HG02981 (cell line): ENCODE measurements at regions not wholly inside any gene's neighbourhood (a gene's known extent, or its start where the extent isn't known, plus 50 kb on each side); places are given as distances from the start of the nearest gene placed in this dataset.

Experiments
- ATAC-seq: cut with Tn5 transposase; IDR thresholded peaks from one replicate; pipeline ENCODE4 v1.9.1; 2021; ENCODE audit warnings: mild to moderate bottlenecking, moderate library complexity; ENCODE audit not compliant: unreplicated experiment

DNA sequence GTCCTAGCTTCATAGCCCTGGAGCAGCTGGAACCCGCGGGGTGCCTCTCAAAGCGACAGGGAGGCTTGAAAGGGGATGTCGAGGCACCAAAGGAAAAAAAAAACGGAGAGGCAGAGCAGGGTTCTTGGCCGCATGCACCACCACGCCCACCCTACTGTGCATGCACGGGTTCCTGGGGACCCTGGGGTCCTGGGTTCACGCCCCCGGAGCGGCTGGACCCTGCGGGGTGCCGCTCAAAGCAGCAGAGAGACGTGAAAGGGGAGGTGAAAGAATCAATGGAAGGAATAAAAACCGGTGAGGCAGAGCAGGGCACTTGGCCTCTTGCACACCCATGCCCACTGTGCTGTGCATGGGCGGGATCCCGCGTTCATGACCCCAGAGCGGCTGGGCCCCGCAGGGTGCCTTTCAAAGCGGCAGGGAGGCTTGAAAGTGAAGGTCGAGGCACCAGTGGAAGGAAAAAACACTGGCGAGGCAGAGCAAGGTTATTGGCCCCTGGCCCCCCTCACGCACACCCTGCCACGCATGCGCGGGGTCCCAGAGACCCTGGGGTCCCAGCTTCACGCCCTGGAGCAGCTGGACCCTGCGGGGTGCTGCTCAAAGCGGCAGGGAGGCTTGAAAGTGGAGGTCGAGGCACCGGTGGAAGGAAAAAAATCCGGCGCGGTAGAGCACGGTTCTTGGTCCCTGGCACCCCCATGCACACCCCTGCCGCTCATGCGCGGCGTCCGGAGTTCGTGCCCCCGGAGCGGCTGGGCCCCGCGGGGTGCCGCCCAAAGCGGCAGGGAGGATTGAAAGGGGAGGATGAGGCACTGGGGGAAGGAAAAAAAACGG, 318.5 kb downstream of the ALG10 start:
- no peak for ATAC-seq

DNA sequence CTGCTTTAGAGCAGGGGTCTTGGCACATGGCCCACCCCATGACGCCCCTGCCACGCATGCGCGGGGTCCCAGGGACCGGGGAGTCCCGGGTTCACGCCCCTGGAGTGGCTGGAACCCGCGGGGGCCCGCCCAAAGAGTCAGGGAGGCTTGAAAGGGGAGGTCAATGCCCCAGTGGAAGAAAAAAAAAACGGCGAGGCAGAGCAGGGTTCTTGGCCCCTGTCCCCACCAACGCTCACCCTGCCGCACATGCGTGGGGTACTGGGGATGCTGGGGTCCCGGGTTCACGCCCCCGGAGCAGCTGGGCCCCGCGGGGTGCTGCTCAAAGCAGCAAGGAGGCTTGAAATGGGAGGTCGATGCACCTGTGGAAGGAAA, 319.1 kb downstream of the ALG10 start:
- ATAC-seq: no peak

DNA sequence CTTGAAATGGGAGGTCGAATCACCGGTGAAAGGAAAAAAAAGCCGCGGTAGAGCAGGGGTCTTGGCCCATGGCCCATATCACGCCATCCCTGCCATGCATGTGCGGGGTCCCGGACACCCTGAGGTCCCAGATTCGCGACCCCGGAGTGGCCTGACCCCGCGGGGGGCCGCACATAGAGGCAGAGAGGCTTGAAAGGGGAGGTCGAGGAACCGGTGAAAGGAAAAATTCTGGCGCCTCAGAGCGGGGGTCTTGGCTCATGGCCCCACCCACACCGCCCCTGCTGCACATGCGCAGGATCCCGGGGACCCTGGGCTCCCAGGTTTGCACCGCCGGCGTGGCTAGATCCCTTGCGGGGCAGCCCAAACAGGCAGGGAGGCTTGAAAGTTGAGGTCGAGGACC, 319.8 kb downstream of the ALG10 start:
- no peak for ATAC-seq

DNA sequence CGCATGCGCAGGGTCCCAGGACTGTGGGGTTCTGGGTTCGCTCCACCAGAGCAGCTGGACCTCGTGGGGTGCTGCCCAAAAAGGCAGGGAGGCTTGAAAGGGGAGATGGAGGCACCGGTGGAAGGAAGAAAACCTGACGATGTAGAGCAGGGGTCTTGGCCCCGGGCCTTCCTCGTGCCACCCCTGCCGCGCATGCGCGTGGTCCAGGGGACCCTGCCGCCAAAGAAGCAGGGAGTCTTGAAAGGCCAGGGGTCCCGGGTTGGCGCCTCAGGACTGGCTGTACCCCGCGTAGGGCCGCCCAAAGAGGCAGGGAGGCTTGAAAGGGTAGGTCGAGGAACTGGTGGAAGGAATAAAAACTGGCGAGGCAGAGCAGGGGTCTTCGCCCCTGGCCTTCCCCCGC, 321.0 kb downstream of the ALG10 start:
- ATAC-seq: no peak

DNA sequence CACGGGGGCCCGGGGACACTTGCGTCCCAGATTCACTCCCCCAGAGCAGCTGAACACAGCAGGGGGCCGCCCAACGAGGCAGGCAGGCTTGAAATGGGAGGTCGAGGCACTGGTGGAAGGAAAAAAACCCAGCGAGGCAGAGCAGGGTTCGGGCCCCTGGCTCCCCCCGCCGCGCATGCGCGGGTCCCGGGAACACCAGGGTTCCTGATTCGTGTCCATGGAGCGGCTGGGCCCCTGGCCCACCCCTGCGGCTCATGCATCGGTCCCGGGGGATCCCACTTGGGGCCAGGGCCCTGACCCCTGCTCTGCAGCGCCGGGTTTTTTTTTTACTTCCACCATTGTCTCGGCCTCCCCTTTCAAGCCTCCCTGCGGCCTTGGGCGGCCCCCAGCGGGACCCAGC, 321.5 kb downstream of the ALG10 start:
- no peak for ATAC-seq

DNA sequence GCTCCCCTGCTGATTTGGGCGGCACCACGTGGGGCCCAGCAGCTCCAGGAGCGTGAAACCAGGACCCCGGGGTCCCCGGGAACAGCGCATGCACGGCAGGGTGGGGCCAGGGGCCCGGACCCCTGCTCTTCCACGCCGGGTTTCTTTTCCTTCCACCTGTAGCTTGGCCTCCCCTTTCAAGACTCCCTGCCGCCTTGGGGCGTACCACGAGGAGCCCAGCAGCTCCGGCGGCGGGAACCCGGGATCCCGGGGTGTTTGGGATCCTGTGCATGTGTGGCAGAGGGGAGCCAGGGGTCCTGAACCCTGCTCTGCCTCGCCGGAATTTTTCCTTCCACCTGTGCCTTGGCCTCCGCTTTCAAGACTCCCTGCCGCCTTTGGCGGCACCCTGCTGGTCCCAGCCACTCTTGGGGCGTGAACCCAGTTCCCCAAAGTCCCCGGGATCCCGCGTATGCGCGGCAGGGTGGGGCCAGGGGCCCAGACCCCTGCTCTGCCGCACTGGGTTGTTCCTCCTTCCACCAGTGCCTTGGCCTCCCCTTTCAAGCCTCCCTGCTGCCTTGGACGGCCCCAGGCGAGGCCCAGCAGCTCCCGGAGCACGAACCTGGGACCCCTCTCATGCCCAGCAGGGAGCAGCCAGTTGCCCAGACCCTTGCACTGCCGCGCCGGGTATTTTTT, 322.7 kb downstream of the ALG10 start:
- no peak for ATAC-seq

DNA sequence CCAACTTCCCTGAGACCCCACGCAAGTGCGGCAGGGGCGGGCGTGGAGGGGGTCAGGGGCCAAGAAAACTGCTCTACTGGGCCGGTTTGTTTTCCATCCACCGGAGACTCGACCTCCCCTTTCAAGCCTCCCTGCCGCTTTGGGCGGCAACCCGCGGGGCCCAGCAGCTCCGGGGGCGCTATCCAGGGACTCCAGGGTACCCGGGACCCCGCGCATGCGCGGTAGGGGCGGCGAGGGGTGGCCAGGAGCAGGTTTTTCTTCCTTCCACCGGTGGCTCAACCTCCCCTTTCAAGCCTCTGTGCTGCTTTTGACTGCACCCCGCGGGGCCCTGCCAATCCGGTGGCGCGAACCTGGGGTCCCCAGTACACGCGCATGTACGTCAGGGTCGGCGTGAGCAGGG, 323.5 kb downstream of the ALG10 start:
- no peak for ATAC-seq

DNA sequence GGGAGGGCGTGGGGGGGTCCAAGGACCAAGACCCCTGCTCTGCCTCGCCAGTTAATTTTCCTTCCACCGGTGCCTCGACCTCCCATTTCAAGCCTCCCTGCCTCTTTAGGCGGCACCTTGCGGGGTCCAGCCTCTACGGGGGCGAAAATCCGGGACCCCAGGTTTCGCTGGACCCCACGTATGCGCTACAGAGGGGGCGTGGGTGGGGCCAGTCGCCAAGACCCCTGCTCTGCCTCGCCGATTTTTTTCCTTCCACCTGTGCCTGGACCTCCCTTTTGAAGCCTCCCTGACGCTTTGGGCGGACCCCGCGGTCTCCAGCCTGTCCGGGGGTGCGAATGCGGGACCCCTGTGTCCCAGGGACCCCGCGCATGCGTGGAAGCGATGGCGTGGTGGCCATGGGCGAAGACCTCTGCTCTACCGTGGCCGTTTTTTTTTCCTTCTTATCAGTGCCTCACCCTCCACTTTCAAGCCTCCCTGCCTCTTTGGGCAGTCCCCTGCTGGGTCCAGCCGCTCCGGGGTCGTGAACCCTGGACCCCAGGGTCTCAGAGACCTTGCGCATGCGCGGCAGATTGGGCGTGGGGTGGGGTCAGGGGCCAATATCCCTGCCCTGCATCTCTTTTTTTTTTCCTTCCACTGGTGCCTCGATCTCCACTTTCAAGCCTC, 324.2 kb downstream of the ALG10 start:
- ATAC-seq: no peak

DNA sequence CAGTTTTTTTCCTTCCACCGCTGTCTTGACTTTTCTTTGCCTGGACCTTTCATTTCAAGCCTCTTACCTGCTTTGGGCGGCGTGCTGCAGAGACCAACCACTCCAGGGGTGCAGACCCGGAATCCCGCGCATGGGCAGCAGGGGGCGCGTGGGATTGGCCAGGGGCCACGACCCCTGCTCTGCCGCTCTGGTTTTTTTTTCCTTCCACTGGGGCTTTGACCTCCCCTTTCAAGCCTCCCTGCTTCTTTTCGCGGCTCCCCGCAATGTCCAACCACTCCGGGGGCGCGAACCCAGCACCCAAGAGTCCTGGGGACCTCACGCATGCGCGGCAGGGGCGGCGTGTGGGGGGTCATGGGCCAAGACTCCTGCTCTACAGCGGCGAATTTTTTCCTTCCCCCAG, 325.1 kb downstream of the ALG10 start:
- ATAC-seq: no peak

DNA sequence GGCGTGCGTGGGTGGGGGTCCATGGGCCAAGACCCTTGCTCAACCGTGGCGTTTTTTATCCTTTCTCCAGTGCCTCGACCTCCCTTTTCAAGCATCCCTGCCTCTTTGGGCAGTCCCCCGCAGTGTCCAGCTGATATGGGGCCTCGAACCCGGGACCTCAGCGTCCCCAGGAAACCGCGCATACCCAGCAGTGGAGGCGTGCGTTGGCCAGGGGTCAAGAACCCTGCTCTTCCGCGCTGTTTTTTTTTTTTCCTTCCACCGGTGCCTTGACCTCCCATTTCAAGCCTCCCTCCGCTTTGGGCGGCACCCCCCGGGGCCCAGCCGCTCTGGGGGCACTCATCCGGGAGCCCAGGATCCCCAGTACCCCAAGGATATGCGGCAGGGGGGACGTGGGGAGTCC, 325.8 kb downstream of the ALG10 start:
- no peak for ATAC-seq

DNA sequence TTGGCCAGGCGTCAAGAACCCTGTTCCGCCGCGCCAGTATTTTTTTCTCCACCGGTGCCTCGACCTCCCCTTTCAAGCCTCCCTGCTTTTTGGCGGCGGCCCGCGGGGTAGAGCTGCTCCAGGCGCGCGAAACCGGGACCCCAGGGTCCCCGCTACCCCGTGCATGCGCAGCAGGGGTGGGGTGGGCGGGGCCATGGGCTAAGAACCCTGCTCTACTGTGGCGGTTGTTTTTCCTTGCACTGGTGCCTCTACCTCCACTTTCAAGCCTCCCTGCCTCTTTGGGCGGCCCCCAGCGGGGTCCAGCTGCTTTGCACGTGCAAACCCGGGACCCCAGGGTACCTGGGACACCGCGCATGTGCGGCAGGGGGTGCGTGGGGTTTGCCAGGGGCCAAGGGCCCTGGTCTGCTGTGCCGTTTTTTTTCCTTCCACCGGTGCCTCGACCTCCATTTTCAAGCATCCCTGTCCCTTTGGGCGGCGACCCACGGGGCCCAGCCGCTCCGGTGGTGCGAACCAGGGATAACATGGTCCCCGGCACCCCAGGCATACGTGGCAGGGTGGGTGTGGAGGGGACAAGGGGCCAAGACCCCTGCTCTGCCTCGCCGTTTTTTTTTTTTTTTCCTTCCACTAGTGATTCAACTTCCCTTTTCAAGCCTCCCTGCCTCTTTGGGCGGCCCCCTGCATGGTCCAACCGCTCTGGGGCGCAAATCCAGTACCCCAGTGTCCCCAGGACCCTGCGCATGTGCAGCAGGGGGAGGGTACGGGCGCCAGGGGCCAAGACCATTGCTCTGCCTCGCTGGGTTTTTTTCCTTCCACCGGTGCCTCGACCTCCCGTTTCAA, 326.8 kb downstream of the ALG10 start:
- ATAC-seq: no peak

DNA sequence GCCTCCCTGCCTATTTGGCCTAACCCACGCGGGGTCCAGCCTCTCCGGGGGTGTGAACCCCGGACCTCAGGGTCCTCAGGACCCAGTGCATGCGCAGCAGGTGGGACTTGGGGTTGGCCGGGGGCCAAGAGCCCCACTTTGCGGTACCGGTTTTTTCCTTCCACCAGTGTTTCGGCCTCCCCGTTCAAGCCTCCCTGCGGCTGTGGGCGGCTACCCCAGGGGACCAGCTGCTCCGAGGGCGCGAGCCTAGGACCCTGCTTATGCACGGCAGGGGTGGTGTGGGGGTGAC, 327.3 kb downstream of the ALG10 start:
- ATAC-seq: no peak

DNA sequence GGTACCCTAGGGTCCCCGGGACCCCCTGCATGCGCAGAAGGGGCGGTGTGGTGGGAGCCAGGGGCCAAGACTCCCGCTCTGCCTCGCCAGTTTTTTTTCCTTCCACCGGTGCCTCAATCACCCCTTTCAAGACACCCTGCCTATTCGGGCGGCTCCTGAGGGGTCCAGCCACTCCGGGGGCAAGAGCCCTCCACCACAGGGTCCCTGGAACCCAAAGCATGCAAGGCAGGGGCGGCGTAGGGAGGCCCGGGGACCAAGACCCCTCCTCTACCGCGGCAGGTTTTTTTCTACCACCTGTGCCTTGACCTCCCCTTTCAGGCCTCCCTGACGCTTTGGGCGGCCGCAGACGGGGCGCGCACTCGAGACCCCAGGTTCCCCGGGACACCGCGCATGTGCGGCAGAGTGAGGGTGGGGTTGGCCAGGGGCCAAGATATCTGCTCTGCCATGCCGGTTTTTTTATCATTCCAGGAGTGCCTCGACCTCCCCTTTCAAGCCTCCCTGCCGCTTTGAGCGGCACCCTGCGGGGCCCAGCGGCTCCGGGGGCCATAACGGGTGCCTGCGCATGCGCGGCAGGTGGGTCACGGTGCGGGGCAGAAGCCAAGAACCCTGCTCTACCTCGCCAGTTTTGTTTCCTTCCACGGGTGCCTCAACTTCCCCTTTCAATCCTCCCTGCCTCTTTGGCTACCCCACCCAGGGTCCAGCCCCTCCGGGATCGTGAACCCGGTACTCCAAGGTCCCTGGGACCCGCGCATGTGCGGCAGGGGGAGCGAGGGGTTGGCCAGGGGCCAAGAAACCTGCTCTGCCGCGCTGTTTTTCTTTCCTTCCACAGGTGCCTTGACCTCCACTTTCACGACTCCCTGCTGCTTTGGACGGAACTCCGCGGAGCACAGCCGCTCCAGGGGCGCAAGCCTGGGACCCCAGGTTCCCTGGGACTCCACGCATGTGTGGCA, 328.1 kb downstream of the ALG10 start:
- no peak for ATAC-seq

DNA sequence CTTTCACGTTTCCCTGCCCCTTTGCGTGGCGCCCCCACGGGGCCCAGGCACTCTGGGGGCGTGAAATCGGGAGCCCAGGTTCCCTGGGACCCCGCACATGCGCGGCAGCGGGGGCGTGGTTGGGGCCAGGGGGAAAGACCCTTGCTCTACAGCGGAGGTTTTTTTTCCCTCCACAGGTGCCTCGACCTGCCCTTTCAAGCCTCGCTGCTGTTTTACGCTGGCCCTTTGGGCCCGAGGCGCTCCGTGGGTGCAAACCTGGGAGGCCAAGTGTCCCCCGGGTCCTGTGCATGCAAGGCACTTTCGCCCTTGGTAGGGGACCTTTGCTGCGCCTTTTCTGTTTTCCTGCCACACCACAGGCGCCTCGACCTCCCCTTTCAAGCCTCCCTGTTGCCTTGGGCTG, 329.8 kb downstream of the ALG10 start:
- no peak for ATAC-seq

DNA sequence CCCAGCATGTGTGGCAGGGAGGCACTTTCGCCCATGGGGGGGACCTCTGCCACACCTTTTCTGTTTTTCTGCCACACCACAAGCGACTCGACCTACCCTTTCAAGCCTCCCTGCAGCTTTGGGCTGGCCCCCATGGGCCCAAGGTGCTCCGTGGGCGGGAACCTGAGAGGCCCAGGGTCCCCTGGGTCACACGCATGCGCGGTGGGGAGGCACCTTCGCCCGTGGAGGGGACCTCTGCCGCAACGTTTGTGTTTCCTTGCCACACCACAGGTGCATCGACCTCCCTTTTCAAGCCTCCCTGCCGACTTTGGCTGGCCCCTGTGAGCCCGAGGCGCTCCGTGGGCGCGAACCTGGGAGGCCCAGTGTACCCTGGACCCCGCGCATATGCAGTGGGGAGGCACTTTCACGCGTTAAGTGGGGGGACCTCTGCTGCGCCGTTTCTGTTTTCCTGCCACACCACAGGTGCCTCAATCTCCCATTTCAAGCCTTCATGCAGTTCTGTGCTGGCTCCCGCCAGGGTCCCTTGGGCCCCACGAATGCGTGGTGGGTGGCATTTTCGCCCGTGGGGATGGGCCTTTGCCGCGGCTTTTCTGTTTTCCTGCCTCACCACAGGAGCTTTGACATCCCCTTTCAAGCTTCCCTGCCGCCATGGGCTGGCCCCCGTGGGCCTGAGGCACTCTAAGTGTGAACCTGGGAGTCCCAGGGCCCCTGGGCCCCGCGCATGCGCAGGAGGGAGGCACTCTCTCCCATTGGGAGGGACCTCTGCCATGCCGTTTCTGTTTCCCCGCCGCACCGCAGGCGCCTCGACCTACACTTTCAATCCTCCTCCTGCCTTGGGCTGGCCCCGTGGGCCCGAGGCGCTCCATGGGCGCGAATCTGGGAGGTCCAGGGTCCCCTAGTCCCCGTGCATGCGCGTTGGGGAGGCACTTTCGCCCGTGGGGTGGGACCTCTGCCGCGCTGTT, 332.2 kb downstream of the ALG10 start:
- no peak for ATAC-seq

DNA sequence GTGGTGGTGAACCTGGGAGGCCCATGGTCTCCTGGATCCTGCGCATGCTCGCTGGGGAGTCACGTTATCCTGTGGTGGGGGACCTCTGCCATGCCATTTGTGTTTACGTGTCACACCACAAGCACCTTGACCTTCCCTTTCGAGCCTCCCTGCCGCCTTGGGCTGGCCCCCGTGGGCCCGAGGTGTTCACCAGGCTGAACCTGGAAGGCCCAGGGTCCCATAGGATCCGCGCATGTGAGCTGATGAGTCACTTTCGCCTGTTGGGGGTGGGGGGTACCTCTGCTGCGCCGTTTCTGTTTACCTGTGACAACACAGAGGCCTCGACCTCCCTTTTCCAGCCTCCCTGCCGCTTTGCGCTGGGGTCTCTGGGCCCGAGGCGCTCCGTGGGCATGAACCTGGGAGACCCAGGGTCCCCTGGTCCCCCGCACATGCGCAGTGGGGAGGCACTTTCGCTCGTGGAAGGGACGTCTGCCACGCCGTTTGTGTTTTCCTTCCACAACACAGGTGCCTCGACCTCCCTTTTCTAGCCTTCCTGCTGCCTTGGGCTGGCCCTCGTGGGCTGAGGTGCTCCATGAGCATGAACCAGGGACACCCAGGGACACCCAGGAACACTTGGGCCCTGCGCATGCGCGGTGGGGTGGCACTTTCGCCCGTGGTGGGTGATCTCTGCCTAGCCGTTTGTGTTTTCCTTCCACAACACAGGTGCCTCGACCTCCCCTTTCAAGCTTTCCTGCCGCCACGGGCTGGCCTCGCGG, 334.1 kb downstream of the ALG10 start:
- no peak for ATAC-seq

DNA sequence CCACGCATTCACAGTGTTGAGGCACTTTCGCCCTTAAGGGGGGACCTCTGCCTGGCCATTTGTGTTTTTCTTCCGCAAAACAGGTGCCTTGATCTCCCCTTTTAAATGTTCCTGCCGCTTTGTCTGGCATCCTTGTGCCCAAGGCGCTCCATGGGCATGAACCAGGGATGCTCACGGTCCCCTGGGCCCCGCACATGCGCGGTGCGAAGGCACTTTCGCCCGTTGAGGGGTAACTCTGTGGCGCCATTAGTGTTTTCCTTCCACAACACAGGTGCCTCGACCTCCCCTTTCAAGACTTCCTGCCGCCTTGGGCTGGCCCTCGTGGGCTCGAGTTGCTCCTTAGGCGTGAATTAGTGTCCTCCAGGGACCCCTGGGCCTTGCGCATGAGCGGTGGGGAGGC, 335.5 kb downstream of the ALG10 start:
- ATAC-seq: no peak

DNA sequence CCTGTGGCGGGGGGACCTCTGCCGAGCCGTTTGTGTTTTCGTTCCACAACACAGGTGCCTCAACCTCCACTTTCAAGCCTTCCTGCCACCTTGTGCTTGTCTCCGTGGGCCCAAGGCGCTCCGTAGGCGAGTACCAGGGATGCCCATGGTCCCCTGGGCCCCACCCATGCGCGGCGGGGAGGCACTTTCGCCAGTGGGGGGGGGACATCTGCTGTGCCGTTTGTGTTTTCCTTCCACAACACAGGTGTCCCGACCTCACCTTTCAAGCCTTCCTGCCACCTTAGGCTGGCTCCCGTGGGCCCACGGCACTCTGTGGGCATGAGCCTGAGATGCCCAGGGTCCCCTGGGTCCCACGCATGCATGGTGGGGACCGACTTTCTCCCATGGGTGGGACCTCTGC, 335.9 kb downstream of the ALG10 start:
- no peak for ATAC-seq
